Upper lobe of left lung (tissue), 6 donors: ENCODE measurements at regions not wholly inside any gene's neighbourhood (a gene's known extent, or its start where the extent isn't known, plus 50 kb on each side); places are given as distances from the start of the nearest gene placed in this dataset.

Source experiments
- ATAC-seq, 2 donors: fragments of 200-7000 bp; cut with Tn5 transposase; one replicate each; pipeline ENCODE4 v1.9.1; 2022; ENCODE audit warnings: mild to moderate bottlenecking in 2 of 2, moderate library complexity in 2 of 2; ENCODE audit not compliant: low FRiP score in 2 of 2
- DNase-seq, 2 donors: peaks; one replicate each; pipeline ENCODE4 v3.0.0-alpha.2; 2019 to 2020
- H3K27ac ChIP-seq, 4 donors: fragments of 200-600 bp; sonication (generic); one replicate each; pipeline ENCODE4 v1.5.1; 2016 to 2019
- H3K27me3 ChIP-seq, 4 donors: fragments of 200-600 bp; sonication (generic); one replicate each; pipeline ENCODE4 v1.5.1; 2017 to 2019
- H3K36me3 ChIP-seq, 4 donors: fragments of 200-600 bp; sonication (generic); one replicate each; pipeline ENCODE4 v1.5.1; 2016 to 2019
- H3K4me1 ChIP-seq, 4 donors: fragments of 200-600 bp; sonication (generic); one replicate each; pipeline ENCODE4 v1.5.1; 2018 to 2019
- H3K4me3 ChIP-seq, 4 donors: fragments of 200-600 bp; sonication (generic); one replicate each; pipeline ENCODE4 v1.5.1; 2017 to 2019; ENCODE audit warnings: mild to moderate bottlenecking in 2 of 4, moderate library complexity in 1 of 4
- H3K9me3 ChIP-seq, 4 donors: fragments of 200-600 bp; sonication (generic); one replicate each; pipeline ENCODE4 v1.5.1; 2018 to 2019
- CTCF ChIP-seq, 6 experiments: fragments of 450-650 bp in 4 of 6; fragments of 200-600 bp in 2 of 6; sonication (generic) in 2 of 6; IDR thresholded peaks; one replicate each; pipeline ENCODE4 v1.5.1; 2016 to 2019; ENCODE audit warnings: antibody characterized with exemption in 6 of 6
- EP300 ChIP-seq, 4 donors: sonication (generic); formaldehyde crosslinking; IDR thresholded peaks; one replicate each; pipeline ENCODE4 v1.5.1; 2017; ENCODE audit warnings: antibody characterized with exemption in 4 of 4, control low read depth in 2 of 4
- POLR2A ChIP-seq, 4 donors: fragments of 450-650 bp; IDR thresholded peaks; one replicate each; pipeline ENCODE4 v1.5.1; 2016 to 2017; ENCODE audit warnings: antibody characterized with exemption in 4 of 4, mild to moderate bottlenecking in 2 of 4
- POLR2AphosphoS5 ChIP-seq, 2 donors: sonication (generic); formaldehyde crosslinking; IDR thresholded peaks; one replicate each; pipeline ENCODE4 v1.5.1; 2017; ENCODE audit warnings: antibody characterized with exemption in 2 of 2
- WGBS, 2 donors: methylation state at CpG; one replicate each; pipeline ENCODE4 v1.1.5; 2017 to 2018; 5-methylcytosine and 5-hydroxymethylcytosine counted together
- donor health status: DM: no; HTN: no; CAD: no; lungs with moderate emphysema.
- donor health status: DM: no; HTN: yes; CAD: no; lungs with severe emphysema.

- H3K27me3 ChIP-seq: no peaks in the 10 kb centered on the region
- H3K9me3 ChIP-seq: peaks cover 0 to 3% (median 0%) of the 10 kb centered on the region in 4 donors
- 76 to 78% methylated on average over 4 of the region's 4 CpGs for WGBS, 2 donors
- no peak for DNase-seq
- no peaks in the 10 kb centered on the region for H3K4me1 ChIP-seq
- no peaks in the 10 kb centered on the region for H3K36me3 ChIP-seq
- no peak overlapping the region for H3K4me3 ChIP-seq
- ATAC-seq: no peak
- H3K27ac ChIP-seq: no peak overlapping the region
- TF ChIP-seq POLR2AphosphoS5 (IDR thresholded peaks at IDR 0.05) (no peak), EP300 (IDR thresholded peaks at IDR 0.05) (no peak), POLR2A (IDR thresholded peaks at IDR 0.05) (no peak), CTCF (IDR thresholded peaks at IDR 0.05) (no peak)
Observed at GRCh38 chr22:27453725-27454124, 347.8 kb downstream of the MN1 start.

GRCh38 chr22:27454807-27455450 is 346.6 kb downstream of the MN1 start:
- Histone ChIP-seq H3K36me3 (no peaks in the 10 kb centered on the region), H3K27me3 (no peaks in the 10 kb centered on the region), H3K27ac (no peak overlapping the region), H3K9me3 (peaks cover 0 to 3% (median 0%) of the 10 kb centered on the region in 4 donors), H3K4me1 (no peaks in the 10 kb centered on the region), H3K4me3 (no peak overlapping the region)
- no peak for ATAC-seq
- no peak for DNase-seq
- WGBS, 2 donors: 71% methylated on average over 4 of the region's 4 CpGs
- TF ChIP-seq CTCF (IDR thresholded peaks at IDR 0.05): no peak
- TF ChIP-seq EP300 (IDR thresholded peaks at IDR 0.05): no peak
- no peak for TF ChIP-seq POLR2AphosphoS5 (IDR thresholded peaks at IDR 0.05)
- no peak for TF ChIP-seq POLR2A (IDR thresholded peaks at IDR 0.05)

- no peak overlapping the region for H3K4me3 ChIP-seq
- no peaks in the 10 kb centered on the region for H3K36me3 ChIP-seq
- H3K9me3 ChIP-seq: no peaks in the 10 kb centered on the region
- no peak overlapping the region for H3K27ac ChIP-seq
- ATAC-seq (no peak), DNase-seq (no peak)
- WGBS, 2 donors: 70 to 80% methylated on average over 2 of the region's 2 CpGs
- no peaks in the 10 kb centered on the region for H3K4me1 ChIP-seq
- TF ChIP-seq EP300 (IDR thresholded peaks at IDR 0.05): no peak
- no peak for TF ChIP-seq POLR2A (IDR thresholded peaks at IDR 0.05)
- TF ChIP-seq POLR2AphosphoS5 (IDR thresholded peaks at IDR 0.05): no peak
- no peak for TF ChIP-seq CTCF (IDR thresholded peaks at IDR 0.05)
- no peaks in the 10 kb centered on the region for H3K27me3 ChIP-seq
Observed at GRCh38 chr22:27455526-27455925, 346.0 kb downstream of the MN1 start.

GRCh38 chr22:27456696-27457503 is 344.7 kb downstream of the MN1 start:
- no peak for TF ChIP-seq EP300 (IDR thresholded peaks at IDR 0.05)
- TF ChIP-seq POLR2A (IDR thresholded peaks at IDR 0.05): no peak
- no peak for TF ChIP-seq POLR2AphosphoS5 (IDR thresholded peaks at IDR 0.05)
- TF ChIP-seq CTCF (IDR thresholded peaks at IDR 0.05): no peak
- Histone ChIP-seq H3K27me3 (no peaks in the 10 kb centered on the region), H3K27ac (no peak overlapping the region), H3K36me3 (no peaks in the 10 kb centered on the region), H3K4me1 (no peaks in the 10 kb centered on the region), H3K9me3 (no peaks in the 10 kb centered on the region), H3K4me3 (no peak overlapping the region)
- DNase-seq: no peak
- WGBS, 2 donors: 67 to 73% methylated on average over 10 of the region's 10 CpGs
- no peak for ATAC-seq
